IMR-90 (cell line): ENCODE measurements at regions not wholly inside any gene's neighbourhood (a gene's known extent, or its start where the extent isn't known, plus 50 kb on each side); places are given as distances from the start of the nearest gene placed in this dataset.

ENCODE experiments used
- ATAC-seq: fragments of 200-7000 bp; cut with Tn5 transposase; 2 replicates; pipeline ENCODE4 v1.9.1; 2020; ENCODE audit warnings: low read depth, mild to moderate bottlenecking, moderate library complexity
- BruUV-seq: library from RNA; stranded (reverse); fragments of 400-500 nt; replicated peaks from 2 replicates; lab custom pipeline; 2021; lab: Mats Ljungman, UMichigan
- CTCF ChIA-PET: fragments of 300-600 bp; formaldehyde crosslinking; extraction: SDS; loops from one replicate; lab custom pipeline; 2021; ENCODE audit warnings: antibody characterized with exemption; lab: Yijun Ruan, JAX
- POLR2A ChIA-PET: fragments of 300-600 bp; sonication (Branson Sonifier 250); formaldehyde crosslinking; loops from one replicate; lab custom pipeline; 2022; ENCODE audit warnings: antibody characterized with exemption; ENCODE audit not compliant: unreplicated experiment; lab: Charles Lee
- DNase-seq: peaks from one replicate; pipeline ENCODE4 v3.0.0; 2013
- H2AFZ ChIP-seq: replicated peaks from 2 replicates; pipeline ENCODE3; 2013; ENCODE audit warnings: low read length, mild to moderate bottlenecking; ENCODE audit not compliant: poor library complexity
- H2AK5ac ChIP-seq: 2 replicates; pipeline ENCODE4 v1.6.1; 2013; ENCODE audit warnings: low read depth, low read length, inconsistent platforms
- H2AK9ac ChIP-seq: replicated peaks from 2 replicates; pipeline ENCODE3; 2013; ENCODE audit warnings: mild to moderate bottlenecking, low read depth, low read length, moderate library complexity; ENCODE audit not compliant: poor library complexity
- H2BK120ac ChIP-seq: 2 replicates; pipeline ENCODE4 v1.6.1; 2013; ENCODE audit warnings: low read depth, low read length, inconsistent platforms
- H2BK15ac ChIP-seq: 3 replicates; pipeline ENCODE4 v1.6.1; 2013; ENCODE audit warnings: low read depth, low read length, inconsistent platforms
- H2BK20ac ChIP-seq: 2 replicates; pipeline ENCODE4 v1.6.1; 2013; ENCODE audit warnings: low read depth, mild to moderate bottlenecking, inconsistent platforms, low read length, moderate library complexity
- H2BK5ac ChIP-seq: 2 replicates; pipeline ENCODE4 v1.6.1; 2013; ENCODE audit warnings: mild to moderate bottlenecking, low read depth, low read length, inconsistent platforms; ENCODE audit not compliant: poor library complexity, severe bottlenecking
- H3K14ac ChIP-seq: replicated peaks from 2 replicates; pipeline ENCODE4 v1.6.1; 2013; ENCODE audit warnings: low read depth, low read length, inconsistent platforms
- H3K18ac ChIP-seq: 2 replicates; pipeline ENCODE4 v1.6.1; 2013; ENCODE audit warnings: low read depth, low read length, control low read depth
- H3K23ac ChIP-seq: 2 replicates; pipeline ENCODE4 v1.6.1; 2013; ENCODE audit warnings: low read depth, low read length, inconsistent platforms
- H3K27ac ChIP-seq: 2 replicates; pipeline ENCODE4 v1.5.1; 2013; ENCODE audit warnings: mild to moderate bottlenecking, control low read depth, low read length; ENCODE audit not compliant: insufficient read depth
- H3K27me3 ChIP-seq: 2 replicates; pipeline ENCODE4 v1.6.1; 2013; ENCODE audit warnings: low read length; ENCODE audit not compliant: control insufficient read depth, insufficient read depth
- H3K36me3 ChIP-seq: 2 replicates; pipeline ENCODE4 v1.6.1; 2013; ENCODE audit warnings: low read length, mixed read lengths; ENCODE audit not compliant: control insufficient read depth, insufficient read depth
- H3K4ac ChIP-seq: 2 replicates; pipeline ENCODE4 v1.6.1; 2013; ENCODE audit warnings: low read depth, low read length, inconsistent platforms
- H3K4me1 ChIP-seq: 2 replicates; pipeline ENCODE4 v1.6.1; 2013; ENCODE audit warnings: low read length, mixed read lengths; ENCODE audit not compliant: control insufficient read depth, insufficient read depth
- H3K4me2 ChIP-seq: 2 replicates; pipeline ENCODE4 v1.6.1; 2013; ENCODE audit warnings: low read depth, mild to moderate bottlenecking, control low read depth, low read length, moderate library complexity
- H3K4me3 ChIP-seq: 2 replicates; pipeline ENCODE4 v1.5.1; 2013; ENCODE audit warnings: low read depth, mild to moderate bottlenecking, control low read depth, low read length, moderate library complexity; ENCODE audit not compliant: insufficient read depth
- H3K56ac ChIP-seq: 2 replicates; pipeline ENCODE4 v1.6.1; 2013; ENCODE audit warnings: low read length, inconsistent platforms; ENCODE audit not compliant: insufficient read depth; ENCODE audit errors: extremely low read depth
- H3K79me1 ChIP-seq, 2 experiments: 2 replicates each; pipeline ENCODE4 v1.6.1; 2013; ENCODE audit warnings: low read length in 2 of 2, inconsistent platforms in 1 of 2, low read depth in 1 of 2
- H3K9ac ChIP-seq: 2 replicates; pipeline ENCODE4 v1.6.1; 2013; ENCODE audit warnings: low read depth, low read length, control low read depth
- H3K9me1 ChIP-seq: 2 replicates; pipeline ENCODE4 v1.6.1; 2013; ENCODE audit warnings: low read length, inconsistent platforms; ENCODE audit not compliant: insufficient read depth
- H3K9me3 ChIP-seq: 2 replicates; pipeline ENCODE4 v1.6.1; 2013; ENCODE audit warnings: low read length; ENCODE audit not compliant: control insufficient read depth, insufficient read depth
- H4K20me1 ChIP-seq: 2 replicates; pipeline ENCODE4 v1.6.1; 2013; ENCODE audit warnings: low read length, inconsistent platforms; ENCODE audit not compliant: insufficient read depth
- H4K5ac ChIP-seq: 2 replicates; pipeline ENCODE4 v1.6.1; 2013; ENCODE audit warnings: mild to moderate bottlenecking, low read depth, low read length, control low read depth
- H4K8ac ChIP-seq, 2 experiments: 2 replicates each; pipeline ENCODE4 v1.6.1; 2013; ENCODE audit warnings: low read depth in 2 of 2, low read length in 2 of 2, control low read depth in 1 of 2, inconsistent platforms in 1 of 2
- H4K91ac ChIP-seq: 2 replicates; pipeline ENCODE4 v1.6.1; 2013; ENCODE audit warnings: low read depth, low read length, inconsistent platforms; ENCODE audit not compliant: insufficient read depth
- BHLHE40 ChIP-seq: fragments of 150-350 bp; IDR thresholded peaks from 2 replicates; pipeline ENCODE4 v1.6.1; 2016; ENCODE audit warnings: mild to moderate bottlenecking, low read depth, low read length
- CEBPB ChIP-seq: IDR thresholded peaks from 2 replicates; pipeline ENCODE4 v1.6.1; 2012; ENCODE audit warnings: low read depth, low read length, improper control_type of control experiment
- CTCF ChIP-seq: conservative IDR thresholded peaks from 2 replicates; pipeline ENCODE4 v1.5.1; 2012; ENCODE audit warnings: mild to moderate bottlenecking, low read depth, low read length, improper control_type of control experiment
- FOS ChIP-seq: fragments of 150-350 bp; IDR thresholded peaks from 2 replicates; pipeline ENCODE4 v1.6.1; 2016; ENCODE audit warnings: low read depth, low read length
- MAFK ChIP-seq: IDR thresholded peaks from 2 replicates; pipeline ENCODE4 v1.6.1; 2012; ENCODE audit warnings: low read depth, low read length, improper control_type of control experiment
- MAZ ChIP-seq: IDR thresholded peaks from 2 replicates; pipeline ENCODE4 v1.6.1; 2012; ENCODE audit warnings: low read depth, mild to moderate bottlenecking, low read length, improper control_type of control experiment, moderate library complexity, borderline replicate concordance
- MXI1 ChIP-seq: IDR thresholded peaks from 2 replicates; pipeline ENCODE4 v1.6.1; 2012; ENCODE audit warnings: low read depth, mild to moderate bottlenecking, low read length, moderate library complexity, borderline replicate concordance
- NFE2L2 ChIP-seq: fragments of 150-350 bp; IDR thresholded peaks from 2 replicates; pipeline ENCODE4 v1.6.1; 2016; ENCODE audit warnings: low read depth, mild to moderate bottlenecking, low read length
- POLR2A ChIP-seq: IDR thresholded peaks from 2 replicates; pipeline ENCODE4 v1.6.1; 2012; ENCODE audit warnings: mild to moderate bottlenecking, low read depth, low read length
- RAD21 ChIP-seq: IDR thresholded peaks from 2 replicates; pipeline ENCODE4 v1.6.1; 2012; ENCODE audit warnings: low read length, improper control_type of control experiment
- RCOR1 ChIP-seq: IDR thresholded peaks from 2 replicates; pipeline ENCODE4 v1.6.1; 2012; ENCODE audit warnings: mild to moderate bottlenecking, low read length, improper control_type of control experiment; ENCODE audit not compliant: insufficient replicate concordance
- RFX5 ChIP-seq: IDR thresholded peaks from 2 replicates; pipeline ENCODE4 v1.8.0; 2012; ENCODE audit warnings: low read depth, mild to moderate bottlenecking, low read length, moderate library complexity
- SMC3 ChIP-seq: fragments of 150-350 bp; IDR thresholded peaks from 2 replicates; pipeline ENCODE4 v1.6.1; 2016; ENCODE audit warnings: low read depth, mild to moderate bottlenecking, antibody characterized with exemption, low read length, moderate library complexity
- USF2 ChIP-seq: fragments of 150-350 bp; IDR thresholded peaks from 2 replicates; pipeline ENCODE4 v1.6.1; 2017; ENCODE audit warnings: mild to moderate bottlenecking, antibody characterized with exemption, low read length, low read depth
- WGBS, 2 experiments: methylation state at CpG; one replicate each; pipeline versions ENCODE4 v1.1.5 to v1.1.7; 2013; ENCODE audit warnings: missing lambda C conversion rate in 2 of 2; ENCODE audit not compliant: insufficient read length in 1 of 2; ENCODE audit errors: extremely low coverage in 2 of 2; 5-methylcytosine and 5-hydroxymethylcytosine counted together
- dilution Hi-C: fragments of 300-500 bp; cut with HindIII; formaldehyde crosslinking; loops from one replicate; pipeline ENCODE4 v1.14.3; 2018; ENCODE audit warnings: low sequenced_read_pairs; ENCODE audit not compliant: unreplicated experiment
- in situ Hi-C: fragments of 300-500 bp; cut with MboI; formaldehyde crosslinking; loops from 3 replicates; pipeline ENCODE4 v1.14.3; 2019; ENCODE audit warnings: low sequenced_read_pairs, inconsistent platforms, mixed read lengths
- intact Hi-C: fragments of 100-400 bp; cut with micrococcal nuclease; formaldehyde crosslinking; loops from 2 replicates; pipeline ENCODE4 v1.10.0; 2022

- WGBS, 2 experiments: no CpG with 5 or more reads among the region's 4 CpGs
- Histone ChIP-seq H2BK120ac (no peak overlapping the region), H2AFZ (no peak overlapping the region), H3K4me3 (no peak overlapping the region), H3K9ac (no peak overlapping the region), H3K9me3 (no peaks in the 10 kb centered on the region; the same call in 1 of the 2 replicates), H4K91ac (no peak overlapping the region), H2AK5ac (no peak overlapping the region), H3K23ac (no peak overlapping the region), H3K79me1 (no peaks in the 10 kb centered on the region), H4K5ac (no peak overlapping the region), H2AK9ac (no peak overlapping the region), H2BK5ac (no peak overlapping the region), H3K18ac (no peak overlapping the region), H3K4me1 (peaks cover 2% of the 10 kb centered on the region; the same call in 1 of the 2 replicates), H3K14ac (no peak overlapping the region), H3K27ac (no peak overlapping the region), H3K9me1 (no peaks in the 10 kb centered on the region), H3K27me3 (no peaks in the 10 kb centered on the region), H4K20me1 (no peaks in the 10 kb centered on the region), H2BK15ac (no peak overlapping the region), H3K4me2 (no peak overlapping the region), H3K36me3 (no peaks in the 10 kb centered on the region), H2BK20ac (no peak overlapping the region), H3K4ac (no peak overlapping the region), H3K56ac (no peak overlapping the region), H4K8ac (no peak overlapping the region)
- DNase-seq: no peak
- in situ Hi-C loops: no loop called here
- dilution Hi-C loops: no loop called here
- intact Hi-C loops: no loop called here
- TF ChIP-seq MAZ (no peak), CTCF (no peak), MAFK (no peak), NFE2L2 (no peak), RFX5 (no peak), SMC3 (no peak), POLR2A (no peak), RAD21 (no peak), USF2 (no peak), BHLHE40 (no peak), CEBPB (no peak), RCOR1 (no peak), FOS (no peak), MXI1 (no peak)
- ChIA-PET POLR2A (no interaction called here), CTCF (interaction anchor here (0.6 kb wide), 1 partner anchor 34 kb away, joined by 8 read pairs; no protein-coding TSS in a partner anchor)
- no peak for ATAC-seq
- no TSS peak for BruUV-seq
These were observed 89.4 kb downstream of the FOXB1 start for GRCh38 chr15:60093273-60094067.
